ENCODE measurements at regions not wholly inside any gene's neighbourhood (a gene's known extent, or its start where the extent isn't known, plus 50 kb on each side); places are given as distances from the start of the nearest gene placed in this dataset.

DNA sequence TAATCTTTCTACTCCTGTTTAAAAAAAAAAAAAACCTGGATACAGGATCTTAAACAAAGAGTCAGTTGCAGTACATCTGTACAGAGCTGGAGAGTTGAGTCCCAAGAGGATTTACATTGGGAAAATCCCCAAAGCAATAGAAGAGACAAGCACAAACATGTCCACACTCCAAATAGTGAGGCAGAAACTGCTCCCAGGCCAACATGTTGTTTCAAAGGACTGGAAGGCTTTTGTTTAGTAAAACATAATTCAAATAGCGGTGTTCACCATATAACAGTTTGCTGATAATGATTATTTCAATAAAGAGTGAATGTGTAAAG, 425.4 kb downstream of the ADGRL2 start:
- TF ChIP-seq, protein P1, sequence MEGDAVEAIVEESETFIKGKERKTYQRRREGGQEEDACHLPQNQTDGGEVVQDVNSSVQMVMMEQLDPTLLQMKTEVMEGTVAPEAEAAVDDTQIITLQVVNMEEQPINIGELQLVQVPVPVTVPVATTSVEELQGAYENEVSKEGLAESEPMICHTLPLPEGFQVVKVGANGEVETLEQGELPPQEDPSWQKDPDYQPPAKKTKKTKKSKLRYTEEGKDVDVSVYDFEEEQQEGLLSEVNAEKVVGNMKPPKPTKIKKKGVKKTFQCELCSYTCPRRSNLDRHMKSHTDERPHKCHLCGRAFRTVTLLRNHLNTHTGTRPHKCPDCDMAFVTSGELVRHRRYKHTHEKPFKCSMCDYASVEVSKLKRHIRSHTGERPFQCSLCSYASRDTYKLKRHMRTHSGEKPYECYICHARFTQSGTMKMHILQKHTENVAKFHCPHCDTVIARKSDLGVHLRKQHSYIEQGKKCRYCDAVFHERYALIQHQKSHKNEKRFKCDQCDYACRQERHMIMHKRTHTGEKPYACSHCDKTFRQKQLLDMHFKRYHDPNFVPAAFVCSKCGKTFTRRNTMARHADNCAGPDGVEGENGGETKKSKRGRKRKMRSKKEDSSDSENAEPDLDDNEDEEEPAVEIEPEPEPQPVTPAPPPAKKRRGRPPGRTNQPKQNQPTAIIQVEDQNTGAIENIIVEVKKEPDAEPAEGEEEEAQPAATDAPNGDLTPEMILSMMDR (IDR thresholded peaks at IDR 0.05), result no peak
- no peak for TF ChIP-seq POLR2A (IDR thresholded peaks at IDR 0.05)

Data from right lobe of liver (tissue), 4 donors.